ENCODE measurements at regions not wholly inside any gene's neighbourhood (a gene's known extent, or its start where the extent isn't known, plus 50 kb on each side); places are given as distances from the start of the nearest gene placed in this dataset.
"Not testable (repeated sequence)": the region's sequence is repeated elsewhere in the genome, so short reads cannot be mapped to it uniquely, and the experiment has no call there.

GRCh38 chr7:45807832-45808231, 65.0 kb downstream of the CCDC201 start:
- not testable (repeated sequence) for DNase-seq (ENCODE audit: low read depth)

GRCh38 chr7:45802214-45802613, 70.7 kb downstream of the CCDC201 start:
- DNase-seq (ENCODE audit: low read depth) = not testable (repeated sequence)

GRCh38 chr7:45797264-45797663, 75.6 kb downstream of the CCDC201 start:
- DNase-seq (ENCODE audit: low read depth) = peak; percentile 85

GRCh38 chr7:45789641-45790040, 83.2 kb downstream of the CCDC201 start:
- peak; percentile 3 for DNase-seq (ENCODE audit: low read depth)

GRCh38 chr7:45785724-45786123, 87.2 kb downstream of the CCDC201 start:
- DNase-seq (ENCODE audit: low read depth) = not testable (repeated sequence)

- not testable (repeated sequence) for DNase-seq (ENCODE audit: low read depth)
Measured at GRCh38 chr7:45784775-45785174, 88.1 kb downstream of the CCDC201 start.

Measured in RPMI7951 (cell line).